GM12878 (cell line): ENCODE measurements at regions not wholly inside any gene's neighbourhood (a gene's known extent, or its start where the extent isn't known, plus 50 kb on each side); places are given as distances from the start of the nearest gene placed in this dataset.
A peak's percentile ranks its signal among the peaks of the same experiment; 100 is the strongest.

Source experiments
- ATAC-seq: fragments of 200-7000 bp; cut with Tn5 transposase; 3 replicates; pipeline ENCODE4 v1.9.1; 2020; ENCODE audit warnings: mild to moderate bottlenecking, moderate library complexity
- BruUV-seq: library from RNA; stranded (reverse); fragments of 400-500 nt; replicated peaks from 2 replicates; lab custom pipeline; 2021; lab: Mats Ljungman, UMichigan
- CTCF ChIA-PET: fragments of 300-600 bp; sonication (Branson Sonifier 250); formaldehyde crosslinking; extraction: SDS; loops from one replicate; lab custom pipeline; 2021; ENCODE audit warnings: inconsistent platforms; lab: Yijun Ruan, JAX
- POLR2A ChIA-PET: fragments of 350-600 bp; formaldehyde crosslinking; extraction: SDS; loops from one replicate; lab custom pipeline; 2021; ENCODE audit warnings: inconsistent platforms; lab: Charles Lee
- RAD21 ChIA-PET: fragments of 300-600 bp; sonication (Branson Sonifier 250); formaldehyde crosslinking; loops from one replicate; lab custom pipeline; 2023; ENCODE audit warnings: antibody characterized with exemption; ENCODE audit not compliant: unreplicated experiment; lab: Charles Lee
- SMC1A ChIA-PET: fragments of 300-600 bp; sonication (Branson Sonifier 250); formaldehyde crosslinking; loops from one replicate; lab custom pipeline; 2023; ENCODE audit not compliant: unreplicated experiment, uncharacterized antibody; lab: Charles Lee
- DNase-seq: peaks from one replicate; pipeline ENCODE4 v3.0.0-alpha.2; 2011; ENCODE audit warnings: low read depth, low spot score
- FAIRE-seq: peaks from 3 replicates; lab custom pipeline; 2011; peaks lifted over from hg19 to GRCh38; lab: Jason Lieb, UNC
- H2AFZ ChIP-seq: 2 replicates; pipeline ENCODE4 v1.6.0; 2011; ENCODE audit warnings: low read depth, low read length, control low read depth; ENCODE audit not compliant: control insufficient read depth
- H3K27ac ChIP-seq: 2 replicates; pipeline ENCODE4 v1.5.1; 2011; ENCODE audit warnings: control low read depth; ENCODE audit not compliant: control insufficient read depth, insufficient read depth
- H3K27me3 ChIP-seq, 2 experiments: replicated peaks in 1 of 2; 2 replicates each; pipeline versions ENCODE4 v1.6.0 to v1.6.1; 2011; ENCODE audit warnings: low read length in 1 of 2; ENCODE audit not compliant: control insufficient read depth in 2 of 2, insufficient read depth in 2 of 2
- H3K36me3 ChIP-seq, 2 experiments: 2 replicates each; pipeline ENCODE4 v1.5.1; 2011; ENCODE audit warnings: low read length in 1 of 2; ENCODE audit not compliant: control insufficient read depth in 2 of 2, insufficient read depth in 2 of 2
- H3K4me1 ChIP-seq: 2 replicates; pipeline ENCODE4 v1.6.1; 2011; ENCODE audit warnings: mild to moderate bottlenecking, low read length, moderate library complexity, mixed read lengths; ENCODE audit not compliant: control insufficient read depth, insufficient read depth
- H3K4me2 ChIP-seq: 2 replicates; pipeline ENCODE4 v1.6.0; 2011; ENCODE audit warnings: control low read depth; ENCODE audit not compliant: control insufficient read depth, insufficient read depth
- H3K4me3 ChIP-seq: fragments of 200-600 bp; sonication (generic); 2 replicates; pipeline ENCODE4 v1.5.1; 2016
- H3K79me2 ChIP-seq: 2 replicates; pipeline ENCODE4 v1.6.0; 2011; ENCODE audit warnings: low read length; ENCODE audit not compliant: control insufficient read depth, insufficient read depth
- H3K9ac ChIP-seq: 2 replicates; pipeline ENCODE4 v1.8.0; 2011; ENCODE audit warnings: low read length, control low read depth, mixed read lengths; ENCODE audit not compliant: control insufficient read depth, insufficient read depth
- H3K9me3 ChIP-seq: replicated peaks from 3 replicates; pipeline ENCODE4 v1.5.1; 2011; ENCODE audit warnings: mild to moderate bottlenecking, low read length; ENCODE audit not compliant: control insufficient read depth, insufficient read depth
- H4K20me1 ChIP-seq: 2 replicates; pipeline ENCODE4 v1.6.0; 2011; ENCODE audit not compliant: control insufficient read depth, insufficient read depth
- DPF2 ChIP-seq: fragments of 450-650 bp; IDR thresholded peaks from 2 replicates; pipeline ENCODE4 v1.6.1; 2017; ENCODE audit warnings: mild to moderate bottlenecking
- EGR1 ChIP-seq, 2 experiments: IDR thresholded peaks; 1 replicate in 1 of 2; 2 replicates in 1 of 2; pipeline ENCODE4 v1.6.1; 2011 to 2012; ENCODE audit warnings: low read depth in 2 of 2, low read length in 2 of 2, borderline replicate concordance in 1 of 2, mild to moderate bottlenecking in 1 of 2, moderate library complexity in 1 of 2
- NKRF ChIP-seq: fragments of 450-650 bp; conservative IDR thresholded peaks from 2 replicates; pipeline ENCODE4 v1.6.1; 2017; ENCODE audit warnings: mild to moderate bottlenecking, moderate library complexity
- NR2F1 ChIP-seq: fragments of 450-650 bp; conservative IDR thresholded peaks from 2 replicates; pipeline ENCODE4 v1.6.1; 2017; ENCODE audit warnings: mild to moderate bottlenecking
- SMC3 ChIP-seq: IDR thresholded peaks from 2 replicates; pipeline ENCODE4 v1.6.1; 2011; ENCODE audit warnings: low read length, improper control_type of control experiment, borderline replicate concordance
- SPI1 ChIP-seq: IDR thresholded peaks from 2 replicates; pipeline ENCODE4 v1.6.1; 2011; ENCODE audit warnings: low read depth, mild to moderate bottlenecking, low read length, moderate library complexity, borderline replicate concordance; ENCODE audit not compliant: insufficient read depth
- TAF1 ChIP-seq: IDR thresholded peaks from 2 replicates; pipeline ENCODE4 v1.6.1; 2011; ENCODE audit warnings: mild to moderate bottlenecking, low read depth, low read length, borderline replicate concordance
- TARDBP ChIP-seq: IDR thresholded peaks from 2 replicates; pipeline ENCODE4 v1.6.1; 2016; ENCODE audit warnings: borderline replicate concordance
- ZNF622 ChIP-seq: fragments of 450-650 bp; IDR thresholded peaks from 2 replicates; pipeline ENCODE4 v1.6.1; 2017; ENCODE audit warnings: mild to moderate bottlenecking, inconsistent platforms
- WGBS: methylation state at CpG from one replicate; pipeline ENCODE4 v1.1.6; 2016; ENCODE audit warnings: low lambda C conversion rate; ENCODE audit not compliant: insufficient replicate concordance, insufficient coverage; ENCODE audit errors: missing lambda C conversion rate; 5-methylcytosine and 5-hydroxymethylcytosine counted together
- in situ Hi-C: fragments of 300-500 bp; cut with MboI; formaldehyde crosslinking; loops from 9 replicates; pipeline ENCODE4 v1.14.3; 2018; ENCODE audit warnings: mixed read lengths
- intact Hi-C: fragments of 100-400 bp; cut with micrococcal nuclease; formaldehyde crosslinking; loops from one replicate; pipeline ENCODE4 v1.14.2; 2022; ENCODE audit not compliant: unreplicated experiment

GRCh38 chr3:81938681-81939080 lies 177.2 kb upstream of the GBE1 start:
- no peak overlapping the region for H3K9ac ChIP-seq
- H3K27me3 ChIP-seq = no peaks in the 10 kb centered on the region
- ATAC-seq = no peak
- no peak overlapping the region for H3K4me2 ChIP-seq
- BruUV-seq = no TSS peak
- H3K9me3 ChIP-seq = no peaks in the 10 kb centered on the region; the same call in 2 of the 3 replicates
- intact Hi-C loops (no loop called here), in situ Hi-C loops (no loop called here)
- H3K36me3 ChIP-seq = no peaks in the 10 kb centered on the region
- ChIA-PET CTCF (interaction anchor here (0.6 to 1.2 kb wide), 3 partner anchors 25 to 1584 kb away, joined by 3 to 4 read pairs (median 4); no protein-coding TSS in a partner anchor), SMC1A (interaction anchor here (2.4 kb wide), 1 partner anchor 10 kb away, joined by 11 read pairs; no protein-coding TSS in a partner anchor), RAD21 (no interaction called here), POLR2A (no interaction called here)
- DNase-seq = no peak
- no peak overlapping the region for H2AFZ ChIP-seq
- no peaks in the 10 kb centered on the region for H3K79me2 ChIP-seq
- no peaks in the 10 kb centered on the region for H4K20me1 ChIP-seq
- H3K4me1 ChIP-seq = no peaks in the 10 kb centered on the region
- no peak overlapping the region for H3K27ac ChIP-seq
- TF ChIP-seq ZNF622 (no peak), TAF1 (no peak), SMC3 (no peak), NKRF (no peak)
- no peak overlapping the region for H3K4me3 ChIP-seq
- FAIRE-seq = no peak

GRCh38 chr3:81936817-81937216 lies 175.4 kb upstream of the GBE1 start:
- intact Hi-C loops = no loop called here
- Histone ChIP-seq H3K9me3 (no peaks in the 10 kb centered on the region), H3K36me3 (no peaks in the 10 kb centered on the region), H3K4me1 (no peaks in the 10 kb centered on the region), H4K20me1 (no peaks in the 10 kb centered on the region), H3K27ac (no peak overlapping the region), H3K9ac (no peak overlapping the region), H3K27me3 (no peaks in the 10 kb centered on the region), H2AFZ (peak overlapping the region; percentile 15; the same call in 1 of the 2 replicates), H3K4me2 (no peak overlapping the region), H3K4me3 (no peak overlapping the region), H3K79me2 (no peaks in the 10 kb centered on the region)
- ChIA-PET RAD21 (interaction anchor here (1.5 kb wide), 1 partner anchor 196 kb away, joined by 3 read pairs; no protein-coding TSS in a partner anchor), POLR2A (no interaction called here), SMC1A (interaction anchor here (0.7 to 2.4 kb wide), 3 partner anchors 8 to 30 kb away, joined by 3 to 11 read pairs (median 3); no protein-coding TSS in a partner anchor), CTCF (interaction anchor here (1.2 kb wide), 1 partner anchor 26 kb away, joined by 3 read pairs; no protein-coding TSS in a partner anchor)
- TF ChIP-seq DPF2 = no peak
- no peak for TF ChIP-seq NR2F1
- TF ChIP-seq TARDBP = no peak
- no peak for TF ChIP-seq EGR1 (IDR thresholded peaks at IDR 0.05; ENCODE audit: borderline replicate concordance in 1 of 2, low read depth in 2 of 2, low read length in 2 of 2)
- no peak for TF ChIP-seq SPI1
- FAIRE-seq = no peak
- ATAC-seq = no peak
- DNase-seq = no peak
- BruUV-seq = no TSS peak
- in situ Hi-C loops = no loop called here
- WGBS = 0% methylated on average over 1 of the region's 1 CpG
